ENCODE measurements at regions not wholly inside any gene's neighbourhood (a gene's known extent, or its start where the extent isn't known, plus 50 kb on each side); places are given as distances from the start of the nearest gene placed in this dataset.

DNA sequence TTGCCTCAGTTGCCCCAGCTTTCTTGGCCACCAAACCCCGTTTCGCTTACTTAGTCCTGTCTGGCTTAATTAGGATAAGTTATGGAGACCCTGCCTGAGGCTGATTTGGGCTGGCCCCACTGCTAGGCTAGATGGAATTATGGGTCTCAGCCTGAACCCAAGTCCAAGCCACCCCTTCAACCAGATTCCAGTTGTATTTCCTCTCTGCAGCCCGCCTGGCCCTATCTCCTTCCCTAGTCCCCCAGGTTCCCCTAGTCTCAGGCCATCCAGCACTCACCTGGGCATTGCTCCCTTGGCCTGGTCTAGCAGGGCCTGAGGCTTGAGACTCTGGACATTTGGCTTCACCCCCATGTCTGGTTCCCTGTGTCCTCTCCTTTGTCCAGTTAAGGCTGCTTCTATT, 111.7 kb upstream of the IPO9 start:
- intact Hi-C loops (cut with DNase I), result no loop called here
- DNase-seq (no peak), ATAC-seq (ENCODE audit: low FRiP score) (no peak)
- H3K27me3 ChIP-seq (ENCODE audit: control insufficient read depth in 1 of 2, insufficient read depth in 2 of 2, low read length in 1 of 2), result no peaks in the 10 kb centered on the region
- no peaks in the 10 kb centered on the region for H3K9me3 ChIP-seq (ENCODE audit: control insufficient read depth, low read length)
- H3K27ac ChIP-seq (ENCODE audit: low read depth in 1 of 2, low read length in 2 of 2), result peak overlapping the region in 1 of 2 donors; percentile 39
- H3K36me3 ChIP-seq (ENCODE audit: control insufficient read depth in 1 of 2, insufficient read depth in 2 of 2, low read length in 1 of 2), result no peaks in the 10 kb centered on the region
- H3K4me1 ChIP-seq (ENCODE audit: control insufficient read depth in 1 of 2, insufficient read depth in 2 of 2, low read length in 2 of 2), result peaks cover 2 to 12% of the 10 kb centered on the region in 2 donors
- 96 to 99% methylated on average over 3 of the region's 3 CpGs for WGBS, 2 donors
- H3K4me3 ChIP-seq (ENCODE audit: low read length in 2 of 2), result no peak overlapping the region

DNA sequence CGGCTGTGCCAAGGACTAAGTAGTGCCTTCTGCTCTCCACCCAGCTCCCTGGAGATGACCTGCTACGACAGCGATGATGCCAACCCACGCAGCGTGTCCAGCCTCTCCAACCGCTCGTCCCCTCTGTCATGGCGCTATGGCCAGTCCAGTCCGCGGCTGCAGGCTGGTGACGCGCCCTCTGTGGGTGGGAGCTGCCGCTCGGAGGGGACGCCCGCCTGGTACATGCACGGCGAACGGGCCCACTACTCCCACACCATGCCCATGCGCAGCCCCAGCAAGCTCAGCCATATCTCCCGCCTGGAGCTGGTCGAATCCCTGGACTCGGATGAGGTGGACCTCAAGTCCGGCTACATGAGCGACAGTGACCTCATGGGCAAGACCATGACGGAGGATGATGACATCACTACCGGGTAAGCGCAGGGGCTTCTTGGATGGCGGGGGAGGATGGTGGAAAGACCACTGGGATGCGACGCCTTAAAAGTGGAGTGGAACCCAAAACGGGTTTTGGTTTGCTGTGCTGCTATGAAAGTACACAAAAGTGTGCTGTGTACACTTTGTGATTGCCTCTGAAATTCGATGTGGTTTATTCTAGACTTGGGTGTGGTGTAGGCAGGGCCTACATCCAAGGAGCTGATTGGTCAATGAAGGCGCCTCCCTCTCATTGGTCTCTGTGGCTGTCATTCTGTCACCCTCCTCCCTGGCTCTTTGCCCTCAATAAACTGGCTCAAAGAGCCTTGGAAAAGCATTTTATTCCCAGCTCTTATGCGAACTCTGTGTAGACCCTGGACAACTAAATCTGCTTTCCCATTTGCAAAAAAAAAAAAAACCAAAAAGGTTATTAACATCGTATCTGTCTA, 110.4 kb upstream of the IPO9 start:
- H3K4me1 ChIP-seq (ENCODE audit: control insufficient read depth in 1 of 2, insufficient read depth in 2 of 2, low read length in 2 of 2), result peaks cover 0 to 6% of the 10 kb centered on the region in 2 donors
- ATAC-seq (ENCODE audit: low FRiP score), result no peak
- H3K36me3 ChIP-seq (ENCODE audit: control insufficient read depth in 1 of 2, insufficient read depth in 2 of 2, low read length in 1 of 2), result no peaks in the 10 kb centered on the region
- no peak overlapping the region for H3K4me3 ChIP-seq (ENCODE audit: low read length in 2 of 2)
- no peak overlapping the region for H3K27ac ChIP-seq (ENCODE audit: low read depth in 1 of 2, low read length in 2 of 2)
- H3K27me3 ChIP-seq (ENCODE audit: control insufficient read depth in 1 of 2, insufficient read depth in 2 of 2, low read length in 1 of 2), result no peaks in the 10 kb centered on the region
- intact Hi-C loops (cut with DNase I), result no loop called here
- H3K9me3 ChIP-seq (ENCODE audit: control insufficient read depth, low read length), result no peaks in the 10 kb centered on the region
- WGBS, 2 donors, result 95% methylated on average over 36 of the region's 36 CpGs
- DNase-seq, result no peak

DNA sequence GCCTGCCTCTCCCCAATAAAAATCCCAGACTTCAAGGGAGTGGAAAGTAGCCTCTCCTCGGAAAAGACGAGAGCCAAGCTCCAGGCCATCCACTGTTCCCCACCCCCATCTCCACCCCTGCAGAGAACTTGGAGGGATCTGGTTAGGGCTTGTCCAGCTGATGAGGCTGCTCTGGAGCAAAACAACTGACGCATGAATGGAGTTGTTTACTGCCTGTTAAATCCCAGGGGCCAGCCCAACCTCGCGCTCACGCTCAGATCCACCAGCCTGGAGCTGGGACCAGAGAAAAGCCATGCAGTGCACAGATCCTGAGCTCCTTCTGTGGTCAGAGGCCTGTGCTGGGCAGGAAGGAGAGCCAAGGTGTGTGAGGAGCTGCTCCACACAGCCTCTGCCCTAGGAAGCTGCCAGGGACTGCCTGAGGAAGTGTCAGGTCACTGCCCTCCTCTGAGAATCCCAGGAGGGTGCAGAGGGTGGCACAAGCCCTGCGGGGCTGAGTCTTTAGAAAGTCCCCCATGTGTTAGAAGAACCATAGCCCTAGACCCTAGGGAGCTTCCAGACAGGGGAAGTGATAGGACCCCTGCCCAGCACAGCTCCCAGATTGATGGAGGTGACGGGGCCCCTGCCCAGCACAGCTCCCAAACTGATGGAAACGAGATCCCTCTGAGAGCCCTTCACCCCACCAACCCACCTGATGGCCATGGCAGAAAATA, 109.0 kb upstream of the IPO9 start:
- ATAC-seq (ENCODE audit: low FRiP score), result peak; percentile 83
- intact Hi-C loops (cut with DNase I), result no loop called here
- H3K4me1 ChIP-seq (ENCODE audit: control insufficient read depth in 1 of 2, insufficient read depth in 2 of 2, low read length in 2 of 2), result peaks cover 2 to 6% of the 10 kb centered on the region in 2 donors
- no peaks in the 10 kb centered on the region for H3K9me3 ChIP-seq (ENCODE audit: control insufficient read depth, low read length)
- peak in 1 of 2 donors; percentile 79 for DNase-seq
- no peaks in the 10 kb centered on the region for H3K27me3 ChIP-seq (ENCODE audit: control insufficient read depth in 1 of 2, insufficient read depth in 2 of 2, low read length in 1 of 2)
- no peaks in the 10 kb centered on the region for H3K36me3 ChIP-seq (ENCODE audit: control insufficient read depth in 1 of 2, insufficient read depth in 2 of 2, low read length in 1 of 2)
- peak overlapping the region in 1 of 2 donors; percentile 55 for H3K27ac ChIP-seq (ENCODE audit: low read depth in 1 of 2, low read length in 2 of 2)
- WGBS, 2 donors, result 51% methylated on average over 9 of the region's 9 CpGs
- H3K4me3 ChIP-seq (ENCODE audit: low read length in 2 of 2), result no peak overlapping the region

DNA sequence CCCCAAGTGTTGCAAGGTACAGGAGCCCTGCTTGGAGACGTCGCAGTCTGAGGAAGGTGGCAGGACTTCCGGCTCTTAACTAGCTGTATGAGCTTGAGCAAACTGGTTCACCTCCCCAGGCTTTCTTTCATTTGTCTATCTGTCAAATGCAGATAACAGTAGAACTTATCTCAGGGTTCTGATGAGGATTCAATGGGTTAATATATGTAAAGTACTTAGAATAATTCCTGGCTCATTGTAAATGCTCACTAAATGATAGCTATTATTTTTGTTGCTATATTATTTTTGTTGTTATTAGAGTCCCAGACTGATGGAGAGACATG, 108.5 kb upstream of the IPO9 start:
- no peaks in the 10 kb centered on the region for H3K36me3 ChIP-seq (ENCODE audit: control insufficient read depth in 1 of 2, insufficient read depth in 2 of 2, low read length in 1 of 2)
- H3K27me3 ChIP-seq (ENCODE audit: control insufficient read depth in 1 of 2, insufficient read depth in 2 of 2, low read length in 1 of 2), result no peaks in the 10 kb centered on the region
- 86 to 87% methylated on average over 3 of the region's 3 CpGs for WGBS, 2 donors
- H3K9me3 ChIP-seq (ENCODE audit: control insufficient read depth, low read length), result no peaks in the 10 kb centered on the region
- ATAC-seq (ENCODE audit: low FRiP score) (no peak), DNase-seq (no peak)
- H3K4me3 ChIP-seq (ENCODE audit: low read length in 2 of 2), result no peak overlapping the region
- peaks cover 2 to 6% of the 10 kb centered on the region in 2 donors for H3K4me1 ChIP-seq (ENCODE audit: control insufficient read depth in 1 of 2, insufficient read depth in 2 of 2, low read length in 2 of 2)
- no peak overlapping the region for H3K27ac ChIP-seq (ENCODE audit: low read depth in 1 of 2, low read length in 2 of 2)
- intact Hi-C loops (cut with DNase I), result no loop called here

DNA sequence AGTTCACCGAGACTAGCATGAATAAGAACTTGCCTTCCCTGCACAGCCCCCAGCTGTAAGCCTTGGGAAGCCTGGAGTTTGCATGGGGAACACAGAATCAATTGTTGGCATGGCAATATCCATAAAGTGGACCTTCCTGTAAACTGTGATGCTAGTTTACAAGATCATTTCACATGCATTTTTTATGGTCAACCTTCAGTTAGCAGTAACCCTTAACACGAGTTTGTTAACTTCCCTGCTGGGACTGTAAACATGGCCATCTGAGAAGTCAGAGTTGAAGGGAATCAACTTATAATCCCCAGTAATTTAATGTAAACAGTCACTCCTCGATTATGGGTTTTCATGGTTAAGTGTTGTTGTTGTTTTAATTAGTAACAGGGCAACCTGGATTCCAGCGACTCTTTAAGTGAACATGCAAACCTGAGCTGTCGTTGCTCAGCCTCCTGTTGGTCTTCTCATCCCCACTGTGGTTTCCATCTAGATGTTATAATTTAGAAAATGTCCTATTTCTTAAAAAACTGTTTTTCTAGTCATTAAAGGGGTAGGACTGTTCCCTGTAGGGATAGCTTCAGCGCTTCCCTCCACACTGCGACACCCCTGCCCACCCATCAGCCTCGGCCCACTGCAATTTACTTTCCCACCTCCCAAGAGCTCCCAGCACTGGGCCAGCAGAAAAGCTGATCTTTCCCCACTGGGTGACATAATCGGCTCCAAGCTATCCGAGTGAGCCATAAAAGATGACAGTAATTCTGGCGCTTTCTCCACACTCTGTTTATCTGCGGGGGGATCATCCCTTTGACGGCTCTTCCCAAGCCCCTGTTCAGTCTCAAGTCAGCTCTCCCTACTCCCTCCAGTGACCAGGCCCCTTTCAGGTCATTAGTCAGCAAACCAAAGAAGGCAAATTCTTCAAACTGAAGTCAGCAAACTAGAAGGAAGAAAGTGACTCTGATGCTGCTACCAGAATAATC, 107.6 kb upstream of the IPO9 start:
- WGBS, 2 donors, result 50 to 57% methylated on average over 13 of the region's 13 CpGs
- DNase-seq, result no peak
- Histone ChIP-seq H3K9me3 (ENCODE audit: control insufficient read depth, low read length) (no peaks in the 10 kb centered on the region), H3K27ac (ENCODE audit: low read depth in 1 of 2, low read length in 2 of 2) (peak overlapping the region in 1 of 2 donors; percentile 3), H3K27me3 (ENCODE audit: control insufficient read depth in 1 of 2, insufficient read depth in 2 of 2, low read length in 1 of 2) (no peaks in the 10 kb centered on the region), H3K4me1 (ENCODE audit: control insufficient read depth in 1 of 2, insufficient read depth in 2 of 2, low read length in 2 of 2) (peaks cover 2 to 6% of the 10 kb centered on the region in 2 donors), H3K4me3 (ENCODE audit: low read length in 2 of 2) (no peak overlapping the region), H3K36me3 (ENCODE audit: control insufficient read depth in 1 of 2, insufficient read depth in 2 of 2, low read length in 1 of 2) (no peaks in the 10 kb centered on the region)
- intact Hi-C loops (cut with DNase I), result no loop called here
- peak; percentile 31 for ATAC-seq (ENCODE audit: low FRiP score)

DNA sequence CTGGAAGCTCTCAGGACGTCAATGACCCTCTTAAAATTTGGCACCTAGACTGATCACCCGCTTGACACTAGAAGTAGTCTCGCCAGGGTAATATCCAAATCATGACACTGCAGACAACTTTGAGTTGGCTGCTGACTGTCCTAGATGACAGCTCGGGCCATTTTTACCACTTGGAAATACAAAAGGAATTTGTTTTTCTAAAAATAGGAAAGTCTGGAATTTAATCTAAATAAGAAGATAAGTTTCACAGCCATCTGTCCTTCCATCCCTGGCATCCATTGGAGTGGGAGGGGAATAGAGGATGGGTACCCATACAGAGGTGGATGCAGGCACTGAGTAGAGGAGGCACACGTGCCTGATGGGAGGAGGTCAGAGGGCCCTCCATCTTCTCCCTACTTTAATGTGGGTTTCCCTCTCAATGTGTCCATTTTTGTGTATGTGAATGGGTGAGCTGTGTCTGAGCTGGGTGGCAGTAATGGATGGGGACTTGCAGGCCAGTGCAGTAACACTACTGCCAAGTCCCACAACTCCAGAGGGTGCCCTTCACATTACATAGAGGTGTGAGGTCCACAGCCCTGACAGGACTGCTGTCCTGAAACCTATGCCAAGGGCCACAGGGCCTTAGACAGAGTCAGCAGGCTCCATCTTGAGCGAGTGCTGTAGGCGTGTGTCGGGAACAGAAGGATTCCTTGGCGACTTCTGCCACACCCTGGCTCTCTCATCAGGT, 104.8 kb upstream of the IPO9 start:
- H3K4me1 ChIP-seq (ENCODE audit: control insufficient read depth in 1 of 2, insufficient read depth in 2 of 2, low read length in 2 of 2), result peaks cover 2 to 5% of the 10 kb centered on the region in 2 donors
- DNase-seq, result no peak
- no peak for ATAC-seq (ENCODE audit: low FRiP score)
- 12 to 16% methylated on average over 9 of the region's 9 CpGs for WGBS, 2 donors
- H3K4me3 ChIP-seq (ENCODE audit: low read length in 2 of 2), result no peak overlapping the region
- H3K27ac ChIP-seq (ENCODE audit: low read depth in 1 of 2, low read length in 2 of 2), result peak overlapping the region; percentile 6 to 75
- H3K27me3 ChIP-seq (ENCODE audit: control insufficient read depth in 1 of 2, insufficient read depth in 2 of 2, low read length in 1 of 2), result no peaks in the 10 kb centered on the region
- no peaks in the 10 kb centered on the region for H3K36me3 ChIP-seq (ENCODE audit: control insufficient read depth in 1 of 2, insufficient read depth in 2 of 2, low read length in 1 of 2)
- intact Hi-C loops (cut with DNase I), result no loop called here
- H3K9me3 ChIP-seq (ENCODE audit: control insufficient read depth, low read length), result no peaks in the 10 kb centered on the region

DNA sequence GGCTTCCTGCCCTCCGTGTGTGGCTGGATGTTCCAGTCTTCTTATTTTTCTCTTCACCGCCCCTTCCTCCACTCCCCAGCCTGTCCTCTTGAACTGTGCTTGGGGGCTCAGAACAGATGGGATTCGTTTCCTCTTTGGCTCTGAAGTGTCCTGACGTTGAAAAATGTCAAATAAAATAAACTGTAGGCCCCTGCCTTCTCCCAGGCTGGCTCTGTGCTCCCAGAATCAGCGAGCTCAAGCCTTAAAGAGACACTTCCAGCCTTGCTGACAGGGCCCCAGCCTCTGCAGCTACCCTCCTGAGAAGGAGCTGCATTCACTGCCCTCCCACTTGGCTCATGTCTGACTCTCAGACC, 104.2 kb upstream of the IPO9 start:
- intact Hi-C loops (cut with DNase I), result no loop called here
- Histone ChIP-seq H3K27me3 (ENCODE audit: control insufficient read depth in 1 of 2, insufficient read depth in 2 of 2, low read length in 1 of 2) (no peaks in the 10 kb centered on the region), H3K36me3 (ENCODE audit: control insufficient read depth in 1 of 2, insufficient read depth in 2 of 2, low read length in 1 of 2) (no peaks in the 10 kb centered on the region), H3K9me3 (ENCODE audit: control insufficient read depth, low read length) (no peaks in the 10 kb centered on the region), H3K27ac (ENCODE audit: low read depth in 1 of 2, low read length in 2 of 2) (peak overlapping the region in 1 of 2 donors; percentile 75), H3K4me3 (ENCODE audit: low read length in 2 of 2) (no peak overlapping the region), H3K4me1 (ENCODE audit: control insufficient read depth in 1 of 2, insufficient read depth in 2 of 2, low read length in 2 of 2) (peaks cover 0 to 2% of the 10 kb centered on the region in 2 donors)
- DNase-seq, result no peak
- WGBS, 2 donors, result 19 to 22% methylated on average over 5 of the region's 5 CpGs
- ATAC-seq (ENCODE audit: low FRiP score), result no peak

DNA sequence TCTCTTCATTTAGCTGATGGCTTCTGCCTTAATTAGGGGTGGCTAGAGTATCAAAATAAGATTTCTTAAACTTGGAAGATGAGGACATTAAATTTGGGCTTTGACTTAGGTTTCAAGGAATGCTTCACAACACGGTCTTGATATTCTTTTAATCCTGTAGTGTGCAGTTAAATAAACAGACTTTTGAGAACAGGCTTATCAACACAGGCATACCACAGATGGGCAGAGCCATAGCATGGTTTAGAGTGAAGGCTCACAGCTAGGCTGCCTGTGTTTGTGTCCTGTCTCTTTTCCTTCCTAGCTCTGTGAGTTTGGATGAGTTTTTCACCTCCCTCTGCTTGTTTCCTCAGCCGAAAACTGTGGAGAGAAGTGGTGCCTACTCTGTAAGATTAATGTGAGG, 102.3 kb upstream of the IPO9 start:
- Histone ChIP-seq H3K4me1 (ENCODE audit: control insufficient read depth in 1 of 2, insufficient read depth in 2 of 2, low read length in 2 of 2) (peaks cover 0 to 2% of the 10 kb centered on the region in 2 donors), H3K36me3 (ENCODE audit: control insufficient read depth in 1 of 2, insufficient read depth in 2 of 2, low read length in 1 of 2) (no peaks in the 10 kb centered on the region), H3K27ac (ENCODE audit: low read depth in 1 of 2, low read length in 2 of 2) (peak overlapping the region in 1 of 2 donors; percentile 10), H3K9me3 (ENCODE audit: control insufficient read depth, low read length) (no peaks in the 10 kb centered on the region), H3K4me3 (ENCODE audit: low read length in 2 of 2) (no peak overlapping the region), H3K27me3 (ENCODE audit: control insufficient read depth in 1 of 2, insufficient read depth in 2 of 2, low read length in 1 of 2) (no peaks in the 10 kb centered on the region)
- DNase-seq (no peak), ATAC-seq (ENCODE audit: low FRiP score) (no peak)
- intact Hi-C loops (cut with DNase I), result no loop called here
- 6 to 15% methylated on average over 2 of the region's 2 CpGs for WGBS, 2 donors
